ENCODE measurements at regions not wholly inside any gene's neighbourhood (a gene's known extent, or its start where the extent isn't known, plus 50 kb on each side); places are given as distances from the start of the nearest gene placed in this dataset.

- Histone ChIP-seq H3K9ac (ENCODE audit: low read depth in 1 of 2, low read length in 2 of 2) (no peak overlapping the region), H3K4me1 (ENCODE audit: control insufficient read depth in 4 of 4, insufficient read depth in 4 of 4, low read length in 3 of 4) (peaks cover 0 to 4% (median 0%) of the 10 kb centered on the region in 4 donors), H3K4me3 (ENCODE audit: low read depth in 1 of 3, low read length in 3 of 3) (no peak overlapping the region), H3K27me3 (ENCODE audit: control insufficient read depth in 4 of 4, insufficient read depth in 4 of 4, low read length in 3 of 4) (no peaks in the 10 kb centered on the region), H3K9me3 (ENCODE audit: control insufficient read depth in 4 of 4, low read length in 3 of 4) (peaks cover 0 to 3% (median 0%) of the 10 kb centered on the region in 4 donors), H3K36me3 (ENCODE audit: control insufficient read depth in 4 of 4, insufficient read depth in 3 of 4, low read depth in 1 of 4, low read length in 3 of 4) (no peaks in the 10 kb centered on the region), H3K27ac (ENCODE audit: low read depth in 1 of 2, low read length in 2 of 2) (no peak overlapping the region)
- 88% methylated on average over 8 of the region's 8 CpGs for WGBS
- TF ChIP-seq RXRA (IDR thresholded peaks at IDR 0.05): no peak
- no peak for TF ChIP-seq RAD21 (IDR thresholded peaks at IDR 0.05)
- TF ChIP-seq, protein P1, sequence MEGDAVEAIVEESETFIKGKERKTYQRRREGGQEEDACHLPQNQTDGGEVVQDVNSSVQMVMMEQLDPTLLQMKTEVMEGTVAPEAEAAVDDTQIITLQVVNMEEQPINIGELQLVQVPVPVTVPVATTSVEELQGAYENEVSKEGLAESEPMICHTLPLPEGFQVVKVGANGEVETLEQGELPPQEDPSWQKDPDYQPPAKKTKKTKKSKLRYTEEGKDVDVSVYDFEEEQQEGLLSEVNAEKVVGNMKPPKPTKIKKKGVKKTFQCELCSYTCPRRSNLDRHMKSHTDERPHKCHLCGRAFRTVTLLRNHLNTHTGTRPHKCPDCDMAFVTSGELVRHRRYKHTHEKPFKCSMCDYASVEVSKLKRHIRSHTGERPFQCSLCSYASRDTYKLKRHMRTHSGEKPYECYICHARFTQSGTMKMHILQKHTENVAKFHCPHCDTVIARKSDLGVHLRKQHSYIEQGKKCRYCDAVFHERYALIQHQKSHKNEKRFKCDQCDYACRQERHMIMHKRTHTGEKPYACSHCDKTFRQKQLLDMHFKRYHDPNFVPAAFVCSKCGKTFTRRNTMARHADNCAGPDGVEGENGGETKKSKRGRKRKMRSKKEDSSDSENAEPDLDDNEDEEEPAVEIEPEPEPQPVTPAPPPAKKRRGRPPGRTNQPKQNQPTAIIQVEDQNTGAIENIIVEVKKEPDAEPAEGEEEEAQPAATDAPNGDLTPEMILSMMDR (IDR thresholded peaks at IDR 0.05; ENCODE audit: low read depth, low read length, missing input control): no peak
- no peak for TF ChIP-seq GABPA (IDR thresholded peaks at IDR 0.05 in 1 of 2, conservative IDR thresholded peaks at IDR 0.05 in 1 of 2)
- no peak for TF ChIP-seq EGR1 (IDR thresholded peaks at IDR 0.05; ENCODE audit: low read depth in 2 of 2)
- peak; percentile 26 for DNase-seq (ENCODE audit: low spot score)
Measured at GRCh38 chr1:30040081-30041019, 683.0 kb downstream of the MATN1 start.

- H3K27ac ChIP-seq (ENCODE audit: low read depth in 1 of 2, low read length in 2 of 2): no peak overlapping the region
- H3K4me3 ChIP-seq (ENCODE audit: low read depth in 1 of 3, low read length in 3 of 3): no peak overlapping the region
- no peak for DNase-seq (ENCODE audit: low spot score)
- TF ChIP-seq HNF4A (conservative IDR thresholded peaks at IDR 0.05) (peak; percentile 14 to 17), SP1 (IDR thresholded peaks at IDR 0.05) (no peak), TAF1 (conservative IDR thresholded peaks at IDR 0.05) (no peak)
- TF ChIP-seq, protein P2, sequence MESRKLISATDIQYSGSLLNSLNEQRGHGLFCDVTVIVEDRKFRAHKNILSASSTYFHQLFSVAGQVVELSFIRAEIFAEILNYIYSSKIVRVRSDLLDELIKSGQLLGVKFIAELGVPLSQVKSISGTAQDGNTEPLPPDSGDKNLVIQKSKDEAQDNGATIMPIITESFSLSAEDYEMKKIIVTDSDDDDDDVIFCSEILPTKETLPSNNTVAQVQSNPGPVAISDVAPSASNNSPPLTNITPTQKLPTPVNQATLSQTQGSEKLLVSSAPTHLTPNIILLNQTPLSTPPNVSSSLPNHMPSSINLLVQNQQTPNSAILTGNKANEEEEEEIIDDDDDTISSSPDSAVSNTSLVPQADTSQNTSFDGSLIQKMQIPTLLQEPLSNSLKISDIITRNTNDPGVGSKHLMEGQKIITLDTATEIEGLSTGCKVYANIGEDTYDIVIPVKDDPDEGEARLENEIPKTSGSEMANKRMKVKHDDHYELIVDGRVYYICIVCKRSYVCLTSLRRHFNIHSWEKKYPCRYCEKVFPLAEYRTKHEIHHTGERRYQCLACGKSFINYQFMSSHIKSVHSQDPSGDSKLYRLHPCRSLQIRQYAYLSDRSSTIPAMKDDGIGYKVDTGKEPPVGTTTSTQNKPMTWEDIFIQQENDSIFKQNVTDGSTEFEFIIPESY (IDR thresholded peaks at IDR 0.05): no peak
- H3K9me3 ChIP-seq (ENCODE audit: control insufficient read depth in 4 of 4, low read length in 3 of 4): peaks cover 0 to 3% (median 0%) of the 10 kb centered on the region in 4 donors
- 84% methylated on average over 10 of the region's 10 CpGs for WGBS
- H3K27me3 ChIP-seq (ENCODE audit: control insufficient read depth in 4 of 4, insufficient read depth in 4 of 4, low read length in 3 of 4): no peaks in the 10 kb centered on the region
- no peaks in the 10 kb centered on the region for H3K36me3 ChIP-seq (ENCODE audit: control insufficient read depth in 4 of 4, insufficient read depth in 3 of 4, low read depth in 1 of 4, low read length in 3 of 4)
- H3K9ac ChIP-seq (ENCODE audit: low read depth in 1 of 2, low read length in 2 of 2): no peak overlapping the region
- peaks cover 0 to 4% (median 0%) of the 10 kb centered on the region in 4 donors for H3K4me1 ChIP-seq (ENCODE audit: control insufficient read depth in 4 of 4, insufficient read depth in 4 of 4, low read length in 3 of 4)
Measured at GRCh38 chr1:30039354-30040080, 683.9 kb downstream of the MATN1 start.
